ENCODE measurements at regions not wholly inside any gene's neighbourhood (a gene's known extent, or its start where the extent isn't known, plus 50 kb on each side); places are given as distances from the start of the nearest gene placed in this dataset.
A peak's percentile ranks its signal among the peaks of the same experiment; 100 is the strongest.

DNA sequence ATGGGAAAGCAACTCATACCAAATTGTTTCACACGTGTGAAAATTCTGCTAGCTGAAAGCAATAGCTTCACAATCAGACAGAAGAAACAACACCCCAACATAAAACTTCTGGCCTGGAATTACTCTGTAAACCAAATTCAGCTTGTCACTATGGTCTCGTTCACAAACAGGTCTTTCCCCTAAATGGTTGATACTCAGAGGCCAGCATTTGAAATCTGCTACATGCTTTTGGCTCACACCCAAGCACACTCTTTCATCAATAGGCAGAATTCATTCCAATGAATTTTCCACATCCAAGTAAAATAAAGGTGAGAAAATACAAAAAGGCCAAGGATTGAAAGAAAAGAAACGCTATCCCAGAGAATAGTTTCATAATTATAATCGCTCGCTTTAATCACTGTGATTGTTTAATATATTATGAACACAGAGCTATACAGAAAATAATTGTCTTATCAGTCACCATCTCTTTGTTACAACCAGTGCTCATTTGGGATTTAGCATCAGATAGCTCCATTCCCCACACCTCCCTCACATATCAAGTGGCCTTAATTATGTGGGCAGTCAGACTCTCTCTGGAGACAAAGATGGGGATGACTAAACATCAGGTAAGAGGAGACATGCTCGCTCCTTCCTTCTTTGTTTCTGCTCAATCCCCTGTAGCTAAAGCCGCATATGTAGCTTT lies 503.8 kb upstream of the ARRDC4 start:
- Histone ChIP-seq H3K4me1 (ENCODE audit: control insufficient read depth, insufficient read depth, low read length) (peaks cover 18% of the 10 kb centered on the region), H3K4me3 (ENCODE audit: low read depth, low read length) (no peak overlapping the region), H3K9me3 (ENCODE audit: control insufficient read depth, insufficient read depth, low read depth, low read length) (no peaks in the 10 kb centered on the region), H3K27ac (ENCODE audit: extremely low read depth, low read depth, low read length) (no peak overlapping the region), H3K36me3 (ENCODE audit: control insufficient read depth in 2 of 2, insufficient read depth in 1 of 2, low read length in 2 of 2) (no peaks in the 10 kb centered on the region)
- ChIA-PET POLR2A (no interaction called here), CTCF (interaction anchor here (0.5 kb wide), 1 partner anchor 965 kb away, joined by 3 read pairs; no protein-coding TSS in a partner anchor)
- TF ChIP-seq ZNF23 (tag by site-specific recombination; IDR thresholded peaks at IDR 0.05; ENCODE audit: borderline replicate concordance) (no peak), YY2 (tag by site-specific recombination; IDR thresholded peaks at IDR 0.05) (no peak), ZNF488 (tag by site-specific recombination; IDR thresholded peaks at IDR 0.05) (no peak), MYNN (tag by site-specific recombination; IDR thresholded peaks at IDR 0.05; ENCODE audit: borderline replicate concordance) (no peak), RBAK (tag by site-specific recombination; IDR thresholded peaks at IDR 0.05) (no peak), GLIS1 (tag by site-specific recombination; IDR thresholded peaks at IDR 0.05) (no peak), ZEB2 (tag by site-specific recombination; IDR thresholded peaks at IDR 0.05) (no peak), ZNF248 (tag by site-specific recombination; IDR thresholded peaks at IDR 0.05) (no peak), HIC1 (tag by site-specific recombination; IDR thresholded peaks at IDR 0.05) (no peak)

DNA sequence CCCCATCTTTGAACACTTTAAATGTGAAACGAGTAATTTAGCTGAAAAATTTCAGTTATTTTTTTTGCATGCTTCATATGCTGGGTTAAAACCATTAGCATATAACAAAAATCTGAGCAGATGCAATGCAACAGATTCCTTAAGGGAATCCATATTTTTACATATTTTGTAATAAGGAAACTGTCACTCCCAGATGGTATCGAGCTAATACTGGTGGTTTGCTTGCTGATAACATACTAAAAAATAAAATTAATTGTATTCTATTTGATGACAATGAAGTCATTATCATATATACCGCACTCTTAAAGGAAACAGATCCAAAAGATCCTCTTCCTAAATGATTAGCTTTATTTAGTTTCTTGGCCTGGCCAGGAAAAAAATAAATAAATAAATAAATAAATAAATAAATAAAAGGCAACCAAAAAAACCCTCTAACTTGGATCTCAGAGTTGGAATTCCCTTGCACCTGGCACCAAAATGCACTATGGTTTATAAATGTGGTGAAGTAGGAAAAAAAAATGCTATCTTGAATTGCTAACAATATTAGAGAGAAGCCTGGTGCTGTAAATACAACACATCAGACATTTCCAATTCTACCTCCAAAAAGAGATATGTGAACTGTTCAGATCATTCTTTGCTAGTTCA lies 503.2 kb upstream of the ARRDC4 start:
- H3K27ac ChIP-seq (ENCODE audit: extremely low read depth, low read depth, low read length): no peak overlapping the region
- ChIA-PET POLR2A (no interaction called here), CTCF (interaction anchor here (0.5 kb wide), 1 partner anchor 964 kb away, joined by 3 read pairs; no protein-coding TSS in a partner anchor)
- H3K4me3 ChIP-seq (ENCODE audit: low read depth, low read length): no peak overlapping the region
- peaks cover 24% of the 10 kb centered on the region for H3K4me1 ChIP-seq (ENCODE audit: control insufficient read depth, insufficient read depth, low read length)
- no peaks in the 10 kb centered on the region for H3K9me3 ChIP-seq (ENCODE audit: control insufficient read depth, insufficient read depth, low read depth, low read length)
- H3K36me3 ChIP-seq (ENCODE audit: control insufficient read depth in 2 of 2, insufficient read depth in 1 of 2, low read length in 2 of 2): no peaks in the 10 kb centered on the region
- TF ChIP-seq ZNF529 (tag by site-specific recombination; IDR thresholded peaks at IDR 0.05; ENCODE audit: insufficient replicate concordance): no peak
- TF ChIP-seq, protein P1, sequence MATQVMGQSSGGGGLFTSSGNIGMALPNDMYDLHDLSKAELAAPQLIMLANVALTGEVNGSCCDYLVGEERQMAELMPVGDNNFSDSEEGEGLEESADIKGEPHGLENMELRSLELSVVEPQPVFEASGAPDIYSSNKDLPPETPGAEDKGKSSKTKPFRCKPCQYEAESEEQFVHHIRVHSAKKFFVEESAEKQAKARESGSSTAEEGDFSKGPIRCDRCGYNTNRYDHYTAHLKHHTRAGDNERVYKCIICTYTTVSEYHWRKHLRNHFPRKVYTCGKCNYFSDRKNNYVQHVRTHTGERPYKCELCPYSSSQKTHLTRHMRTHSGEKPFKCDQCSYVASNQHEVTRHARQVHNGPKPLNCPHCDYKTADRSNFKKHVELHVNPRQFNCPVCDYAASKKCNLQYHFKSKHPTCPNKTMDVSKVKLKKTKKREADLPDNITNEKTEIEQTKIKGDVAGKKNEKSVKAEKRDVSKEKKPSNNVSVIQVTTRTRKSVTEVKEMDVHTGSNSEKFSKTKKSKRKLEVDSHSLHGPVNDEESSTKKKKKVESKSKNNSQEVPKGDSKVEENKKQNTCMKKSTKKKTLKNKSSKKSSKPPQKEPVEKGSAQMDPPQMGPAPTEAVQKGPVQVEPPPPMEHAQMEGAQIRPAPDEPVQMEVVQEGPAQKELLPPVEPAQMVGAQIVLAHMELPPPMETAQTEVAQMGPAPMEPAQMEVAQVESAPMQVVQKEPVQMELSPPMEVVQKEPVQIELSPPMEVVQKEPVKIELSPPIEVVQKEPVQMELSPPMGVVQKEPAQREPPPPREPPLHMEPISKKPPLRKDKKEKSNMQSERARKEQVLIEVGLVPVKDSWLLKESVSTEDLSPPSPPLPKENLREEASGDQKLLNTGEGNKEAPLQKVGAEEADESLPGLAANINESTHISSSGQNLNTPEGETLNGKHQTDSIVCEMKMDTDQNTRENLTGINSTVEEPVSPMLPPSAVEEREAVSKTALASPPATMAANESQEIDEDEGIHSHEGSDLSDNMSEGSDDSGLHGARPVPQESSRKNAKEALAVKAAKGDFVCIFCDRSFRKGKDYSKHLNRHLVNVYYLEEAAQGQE (tag by site-specific recombination; IDR thresholded peaks at IDR 0.05): no peak
- no peak for TF ChIP-seq GLI2 (tag by site-specific recombination; IDR thresholded peaks at IDR 0.05; ENCODE audit: borderline replicate concordance, low read depth)
- TF ChIP-seq ZNF214 (tag by site-specific recombination; IDR thresholded peaks at IDR 0.05; ENCODE audit: borderline replicate concordance): no peak
- TF ChIP-seq REPIN1 (tag by site-specific recombination; IDR thresholded peaks at IDR 0.05; ENCODE audit: low read depth): no peak
- no peak for TF ChIP-seq ZNF621 (tag by site-specific recombination; IDR thresholded peaks at IDR 0.05)
- TF ChIP-seq SALL2 (tag by site-specific recombination; IDR thresholded peaks at IDR 0.05; ENCODE audit: borderline replicate concordance): no peak
- no peak for TF ChIP-seq HIC1 (tag by site-specific recombination; IDR thresholded peaks at IDR 0.05)
- TF ChIP-seq ZNF2 (tag by site-specific recombination; IDR thresholded peaks at IDR 0.05): no peak
- TF ChIP-seq TCF7L2 (IDR thresholded peaks at IDR 0.05; ENCODE audit: borderline replicate concordance, low read depth, low read length): no peak
- TF ChIP-seq, protein P2, sequence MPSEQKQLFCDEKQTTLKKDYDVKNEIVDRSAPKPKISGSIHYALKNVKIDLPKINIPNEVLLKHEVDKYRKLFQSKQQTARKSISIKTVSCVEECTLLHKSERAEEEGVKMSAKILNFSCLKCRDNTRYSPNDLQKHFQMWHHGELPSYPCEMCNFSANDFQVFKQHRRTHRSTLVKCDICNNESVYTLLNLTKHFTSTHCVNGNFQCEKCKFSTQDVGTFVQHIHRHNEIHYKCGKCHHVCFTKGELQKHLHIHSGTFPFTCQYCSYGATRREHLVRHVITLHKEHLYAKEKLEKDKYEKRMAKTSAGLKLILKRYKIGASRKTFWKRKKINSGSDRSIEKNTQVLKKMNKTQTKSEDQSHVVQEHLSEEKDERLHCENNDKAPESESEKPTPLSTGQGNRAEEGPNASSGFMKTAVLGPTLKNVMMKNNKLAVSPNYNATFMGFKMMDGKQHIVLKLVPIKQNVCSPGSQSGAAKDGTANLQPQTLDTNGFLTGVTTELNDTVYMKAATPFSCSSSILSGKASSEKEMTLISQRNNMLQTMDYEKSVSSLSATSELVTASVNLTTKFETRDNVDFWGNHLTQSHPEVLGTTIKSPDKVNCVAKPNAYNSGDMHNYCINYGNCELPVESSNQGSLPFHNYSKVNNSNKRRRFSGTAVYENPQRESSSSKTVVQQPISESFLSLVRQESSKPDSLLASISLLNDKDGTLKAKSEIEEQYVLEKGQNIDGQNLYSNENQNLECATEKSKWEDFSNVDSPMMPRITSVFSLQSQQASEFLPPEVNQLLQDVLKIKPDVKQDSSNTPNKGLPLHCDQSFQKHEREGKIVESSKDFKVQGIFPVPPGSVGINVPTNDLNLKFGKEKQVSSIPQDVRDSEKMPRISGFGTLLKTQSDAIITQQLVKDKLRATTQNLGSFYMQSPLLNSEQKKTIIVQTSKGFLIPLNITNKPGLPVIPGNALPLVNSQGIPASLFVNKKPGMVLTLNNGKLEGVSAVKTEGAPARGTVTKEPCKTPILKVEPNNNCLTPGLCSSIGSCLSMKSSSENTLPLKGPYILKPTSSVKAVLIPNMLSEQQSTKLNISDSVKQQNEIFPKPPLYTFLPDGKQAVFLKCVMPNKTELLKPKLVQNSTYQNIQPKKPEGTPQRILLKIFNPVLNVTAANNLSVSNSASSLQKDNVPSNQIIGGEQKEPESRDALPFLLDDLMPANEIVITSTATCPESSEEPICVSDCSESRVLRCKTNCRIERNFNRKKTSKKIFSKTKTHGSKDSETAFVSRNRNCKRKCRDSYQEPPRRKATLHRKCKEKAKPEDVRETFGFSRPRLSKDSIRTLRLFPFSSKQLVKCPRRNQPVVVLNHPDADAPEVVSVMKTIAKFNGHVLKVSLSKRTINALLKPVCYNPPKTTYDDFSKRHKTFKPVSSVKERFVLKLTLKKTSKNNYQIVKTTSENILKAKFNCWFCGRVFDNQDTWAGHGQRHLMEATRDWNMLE (tag by site-specific recombination; conservative IDR thresholded peaks at IDR 0.05; ENCODE audit: low read depth): 0 out of 2 replicates have a peak, but pooled peaks have one; percentile 36

Measured in HEK293 (cell line).